ENCODE measurements at regions not wholly inside any gene's neighbourhood (a gene's known extent, or its start where the extent isn't known, plus 50 kb on each side); places are given as distances from the start of the nearest gene placed in this dataset.

GRCh38 chrX:42247241-42247640 lies 323.9 kb upstream of the CASK start:
- TF ChIP-seq CTCF (IDR thresholded peaks at IDR 0.05; ENCODE audit: insufficient read depth, low read length, poor library complexity, severe bottlenecking) (no peak), EZH2phosphoT487 (conservative IDR thresholded peaks at IDR 0.05; ENCODE audit: low read length) (no peak)

Measured in SU-DHL-6 (cell line).